ENCODE measurements at regions not wholly inside any gene's neighbourhood (a gene's known extent, or its start where the extent isn't known, plus 50 kb on each side); places are given as distances from the start of the nearest gene placed in this dataset.

- no peak overlapping the region for H3K4me3 ChIP-seq (ENCODE audit: insufficient read depth, low read depth, low read length)
- in situ Hi-C loops (cut with MboI; ENCODE audit: low sequenced_read_pairs): no loop called here
- no peak overlapping the region for H3K27ac ChIP-seq (ENCODE audit: insufficient read depth, low read length)
- H3K36me3 ChIP-seq (ENCODE audit: control insufficient read depth, insufficient read depth, low read length): no peaks in the 10 kb centered on the region
- WGBS, 2 experiments (ENCODE audit: extremely low coverage in 2 of 2, insufficient read length in 1 of 2): 17% methylated on average over 1 of the region's 1 CpG; no CpG with 5 or more reads in 1 of the 2 experiments
- no peak overlapping the region for H3K18ac ChIP-seq (ENCODE audit: low read depth, low read length)
- ChIA-PET CTCF (no interaction called here), POLR2A (ENCODE audit: unreplicated experiment) (no interaction called here)
- dilution Hi-C loops (cut with HindIII; ENCODE audit: low sequenced_read_pairs, unreplicated experiment): no loop called here
- H2BK5ac ChIP-seq (ENCODE audit: low read depth, low read length, poor library complexity, severe bottlenecking): no peak overlapping the region
- no peak overlapping the region for H2AK9ac ChIP-seq (replicated peaks; ENCODE audit: low read depth, low read length, poor library complexity)
- no peak overlapping the region for H3K4ac ChIP-seq (ENCODE audit: low read depth, low read length)
- no peak overlapping the region for H3K56ac ChIP-seq (ENCODE audit: extremely low read depth, insufficient read depth, low read length)
- ATAC-seq (ENCODE audit: low read depth) (no peak), DNase-seq (no peak)
- no peak overlapping the region for H4K91ac ChIP-seq (ENCODE audit: insufficient read depth, low read depth, low read length)
- H3K23ac ChIP-seq (ENCODE audit: low read depth, low read length): no peak overlapping the region
- H4K5ac ChIP-seq (ENCODE audit: low read depth, low read length): no peak overlapping the region
- no peaks in the 10 kb centered on the region for H3K27me3 ChIP-seq (ENCODE audit: control insufficient read depth, insufficient read depth, low read length)
- no peaks in the 10 kb centered on the region for H3K4me1 ChIP-seq (ENCODE audit: control insufficient read depth, insufficient read depth, low read length)
- TF ChIP-seq MAFK (IDR thresholded peaks at IDR 0.05; ENCODE audit: low read depth, low read length): no peak
- no peak for TF ChIP-seq CTCF (conservative IDR thresholded peaks at IDR 0.05; ENCODE audit: low read depth, low read length)
- no peak for TF ChIP-seq RAD21 (IDR thresholded peaks at IDR 0.05; ENCODE audit: low read length)
- TF ChIP-seq CHD1 (IDR thresholded peaks at IDR 0.05; ENCODE audit: low read depth, low read length): no peak
- no peak for TF ChIP-seq CEBPB (IDR thresholded peaks at IDR 0.05; ENCODE audit: low read depth, low read length)
- TF ChIP-seq ELK1 (IDR thresholded peaks at IDR 0.05; ENCODE audit: borderline replicate concordance, low read depth, low read length): no peak
- no peak for TF ChIP-seq USF2 (IDR thresholded peaks at IDR 0.05; ENCODE audit: low read depth, low read length)
- no peak overlapping the region for H4K8ac ChIP-seq (ENCODE audit: low read depth in 2 of 2, low read length in 2 of 2)
- no peak overlapping the region for H2BK20ac ChIP-seq (ENCODE audit: low read depth, low read length)
- H3K79me1 ChIP-seq (ENCODE audit: low read depth in 1 of 2, low read length in 2 of 2): no peaks in the 10 kb centered on the region
- intact Hi-C loops (cut with micrococcal nuclease): no loop called here
- H2BK120ac ChIP-seq (ENCODE audit: low read depth, low read length): no peak overlapping the region
- no TSS peak for BruUV-seq (replicated peaks)
- no peak overlapping the region for H3K4me2 ChIP-seq (ENCODE audit: low read depth, low read length)
- H3K9me1 ChIP-seq (ENCODE audit: insufficient read depth, low read length): no peaks in the 10 kb centered on the region
- peaks cover 23% of the 10 kb centered on the region for H3K9me3 ChIP-seq (ENCODE audit: control insufficient read depth, insufficient read depth, low read length)
- no peak overlapping the region for H3K14ac ChIP-seq (replicated peaks; ENCODE audit: low read depth, low read length)
- H2BK15ac ChIP-seq (ENCODE audit: low read depth, low read length): no peak overlapping the region
- no peak overlapping the region for H2AFZ ChIP-seq (replicated peaks; ENCODE audit: low read length, poor library complexity)
- no peak overlapping the region for H3K9ac ChIP-seq (ENCODE audit: low read depth, low read length)
- H4K20me1 ChIP-seq (ENCODE audit: insufficient read depth, low read length): no peaks in the 10 kb centered on the region
- no peak overlapping the region for H2AK5ac ChIP-seq (ENCODE audit: low read depth, low read length)
Observed at GRCh38 chr14:66216763-66217162, 269.4 kb upstream of the CCDC196 start.
